GM18867 (cell line): ENCODE measurements at regions not wholly inside any gene's neighbourhood (a gene's known extent, or its start where the extent isn't known, plus 50 kb on each side); places are given as distances from the start of the nearest gene placed in this dataset.
"Not testable (repeated sequence)": the region's sequence is repeated elsewhere in the genome, so short reads cannot be mapped to it uniquely, and the experiment has no call there.

ENCODE experiments used
- ATAC-seq: cut with Tn5 transposase; IDR thresholded peaks from one replicate; pipeline ENCODE4 v1.9.1; 2021; ENCODE audit warnings: mild to moderate bottlenecking, moderate library complexity; ENCODE audit not compliant: unreplicated experiment

- no peak for ATAC-seq
Observed at GRCh38 chr11:16542353-16542752, 186.0 kb upstream of the SOX6 start.

GRCh38 chr11:16536513-16536912 is 180.2 kb upstream of the SOX6 start:
- ATAC-seq: no peak

- no peak for ATAC-seq
Observed at GRCh38 chr11:16528639-16529038, 172.3 kb upstream of the SOX6 start.

- no peak for ATAC-seq
Observed at GRCh38 chr11:16527525-16528246, 171.3 kb upstream of the SOX6 start.

- ATAC-seq: no peak
Observed at GRCh38 chr11:16526947-16527346, 170.6 kb upstream of the SOX6 start.

GRCh38 chr11:16520713-16521112 is 164.4 kb upstream of the SOX6 start:
- ATAC-seq: not testable (repeated sequence)

GRCh38 chr11:16512899-16513241 is 156.5 kb upstream of the SOX6 start:
- ATAC-seq: peak; percentile 88

GRCh38 chr11:16512198-16512898 is 156.0 kb upstream of the SOX6 start:
- no peak for ATAC-seq

GRCh38 chr11:16511116-16512114 is 155.1 kb upstream of the SOX6 start:
- ATAC-seq: no peak

- no peak for ATAC-seq
Observed at GRCh38 chr11:16505481-16505880, 149.1 kb upstream of the SOX6 start.

- ATAC-seq: not testable (repeated sequence)
Observed at GRCh38 chr11:16503891-16504290, 147.5 kb upstream of the SOX6 start.

- ATAC-seq: no peak
Observed at GRCh38 chr11:16494918-16495691, 138.8 kb upstream of the SOX6 start.

GRCh38 chr11:16484434-16484833 is 128.1 kb upstream of the SOX6 start:
- no peak for ATAC-seq

GRCh38 chr11:16474659-16475058 is 118.3 kb upstream of the SOX6 start:
- no peak for ATAC-seq

GRCh38 chr11:16469968-16470367 is 113.6 kb upstream of the SOX6 start:
- no peak for ATAC-seq

GRCh38 chr11:16468735-16469453 is 112.5 kb upstream of the SOX6 start:
- ATAC-seq: no peak

- ATAC-seq: no peak
Observed at GRCh38 chr11:16460508-16460907, 104.2 kb upstream of the SOX6 start.

GRCh38 chr11:16456366-16456765 is 100.0 kb upstream of the SOX6 start:
- no peak for ATAC-seq

GRCh38 chr11:16454289-16454863 is 98.0 kb upstream of the SOX6 start:
- ATAC-seq: no peak
